Left ventricle myocardium inferior (tissue), 1 donor: ENCODE measurements at regions not wholly inside any gene's neighbourhood (a gene's known extent, or its start where the extent isn't known, plus 50 kb on each side); places are given as distances from the start of the nearest gene placed in this dataset.

Source experiments
- DNase-seq: peaks from one replicate; pipeline ENCODE4 v3.0.0-alpha.2; 2020
- H3K27ac ChIP-seq: fragments of 200-600 bp; replicated peaks from 2 replicates; pipeline ENCODE4 v1.8.0; 2021
- H3K27me3 ChIP-seq: fragments of 200-600 bp; 2 replicates; pipeline ENCODE4 v1.8.0; 2021; ENCODE audit warnings: low read depth
- H3K36me3 ChIP-seq: fragments of 200-600 bp; 2 replicates; pipeline ENCODE4 v1.8.0; 2021
- H3K4me1 ChIP-seq: fragments of 200-600 bp; 2 replicates; pipeline ENCODE4 v1.8.0; 2021
- H3K4me3 ChIP-seq: fragments of 200-600 bp; 2 replicates; pipeline ENCODE4 v1.8.0; 2021; ENCODE audit warnings: mild to moderate bottlenecking, moderate library complexity
- H3K9me3 ChIP-seq: fragments of 200-600 bp; replicated peaks from 2 replicates; pipeline ENCODE4 v1.8.0; 2021
- CTCF ChIP-seq: fragments of 200-600 bp; IDR thresholded peaks from 2 replicates; pipeline ENCODE4 v1.8.0; 2021; ENCODE audit warnings: antibody characterized with exemption, mild to moderate bottlenecking, borderline replicate concordance
- intact Hi-C: fragments of 100-400 bp; cut with micrococcal nuclease; formaldehyde crosslinking; loops from one replicate; pipeline ENCODE4 v1.11.0; 2022
- donor health status: DM: no; HTN: yes; CAD: no; lungs with severe emphysema.

GRCh38 chr9:124133727-124134126 lies 122.2 kb downstream of the LHX2 start:
- no peak for DNase-seq
- Histone ChIP-seq H3K36me3 (no peaks in the 10 kb centered on the region), H3K27me3 (peaks cover 37% of the 10 kb centered on the region), H3K4me3 (no peak overlapping the region), H3K9me3 (no peaks in the 10 kb centered on the region), H3K27ac (no peak overlapping the region), H3K4me1 (no peaks in the 10 kb centered on the region)
- TF ChIP-seq CTCF, result peak; percentile 44
- intact Hi-C loops, result no loop called here

- no peak overlapping the region for H3K27ac ChIP-seq
- intact Hi-C loops, result no loop called here
Observed at GRCh38 chr9:124134526-124134925, 123.0 kb downstream of the LHX2 start.

GRCh38 chr9:124135813-124136365 lies 121.9 kb upstream of the NEK6 start:
- H3K4me3 ChIP-seq, result no peak overlapping the region
- H3K27ac ChIP-seq, result no peak overlapping the region
- intact Hi-C loops, result no loop called here
- peaks cover 22% of the 10 kb centered on the region for H3K27me3 ChIP-seq
- no peaks in the 10 kb centered on the region for H3K36me3 ChIP-seq
- no peaks in the 10 kb centered on the region for H3K9me3 ChIP-seq
- no peak for TF ChIP-seq CTCF
- no peaks in the 10 kb centered on the region for H3K4me1 ChIP-seq
- no peak for DNase-seq

More at GRCh38 chr9:124134526-124134925, 123.0 kb downstream of the LHX2 start:
- Histone ChIP-seq H3K27me3 (peaks cover 32% of the 10 kb centered on the region), H3K9me3 (no peaks in the 10 kb centered on the region), H3K4me3 (no peak overlapping the region), H3K4me1 (no peaks in the 10 kb centered on the region), H3K36me3 (no peaks in the 10 kb centered on the region)
- DNase-seq, result no peak
- no peak for TF ChIP-seq CTCF

- Histone ChIP-seq H3K4me1 (no peaks in the 10 kb centered on the region), H3K9me3 (no peaks in the 10 kb centered on the region), H3K27me3 (peaks cover 22% of the 10 kb centered on the region), H3K36me3 (no peaks in the 10 kb centered on the region), H3K4me3 (no peak overlapping the region), H3K27ac (no peak overlapping the region)
- intact Hi-C loops, result no loop called here
- TF ChIP-seq CTCF, result no peak
- DNase-seq, result no peak
Observed at GRCh38 chr9:124137009-124137943, 120.5 kb upstream of the NEK6 start.

GRCh38 chr9:124137944-124138335 lies 119.8 kb upstream of the NEK6 start:
- TF ChIP-seq CTCF, result no peak
- intact Hi-C loops, result no loop called here

More at GRCh38 chr9:124137944-124138335, 119.8 kb upstream of the NEK6 start:
- Histone ChIP-seq H3K27me3 (peaks cover 17% of the 10 kb centered on the region), H3K4me1 (no peaks in the 10 kb centered on the region), H3K4me3 (no peak overlapping the region), H3K9me3 (no peaks in the 10 kb centered on the region), H3K36me3 (no peaks in the 10 kb centered on the region), H3K27ac (no peak overlapping the region)
- no peak for DNase-seq
